Effector memory CD8-positive, alpha-beta T cell (primary cell): ENCODE measurements at regions not wholly inside any gene's neighbourhood (a gene's known extent, or its start where the extent isn't known, plus 50 kb on each side); places are given as distances from the start of the nearest gene placed in this dataset.
"Not testable (repeated sequence)": the region's sequence is repeated elsewhere in the genome, so short reads cannot be mapped to it uniquely, and the experiment has no call there.

Experiments used
- ATAC-seq: fragments of 150-1000 bp; cut with Tn5 transposase; replicated peaks from 2 replicates; pipeline ENCODE4 v1.10.0; 2021; ENCODE audit warnings: mild to moderate bottlenecking, moderate library complexity
- DNase-seq, 3 experiments: peaks; one replicate each; pipeline ENCODE4 v3.0.0; 2021
- H3K27ac Mint-ChIP-seq, 2 donors: one replicate each; pipeline ENCODE4 v1.8.0; 2022; ENCODE audit warnings: mild to moderate bottlenecking in 2 of 2, mixed read lengths in 2 of 2, moderate library complexity in 2 of 2
- H3K27me3 Mint-ChIP-seq, 2 donors: one replicate each; pipeline ENCODE4 v1.8.0; 2022; ENCODE audit warnings: mixed read lengths in 2 of 2
- H3K36me3 Mint-ChIP-seq: one replicate; pipeline ENCODE4 v1.8.0; 2022; ENCODE audit warnings: mild to moderate bottlenecking, moderate library complexity, mixed read lengths; ENCODE audit not compliant: insufficient read depth
- H3K4me1 Mint-ChIP-seq, 2 donors: one replicate each; pipeline ENCODE4 v1.8.0; 2022; ENCODE audit warnings: low read depth in 2 of 2, mixed read lengths in 2 of 2
- H3K4me3 Mint-ChIP-seq, 2 donors: one replicate each; pipeline ENCODE4 v1.8.0; 2022; ENCODE audit warnings: mild to moderate bottlenecking in 2 of 2, mixed read lengths in 2 of 2, moderate library complexity in 2 of 2
- H3K9me3 Mint-ChIP-seq, 2 donors: one replicate each; pipeline ENCODE4 v1.8.0; 2022; ENCODE audit warnings: mixed read lengths in 2 of 2

GRCh38 chr1:193448682-193449461 lies 262.5 kb upstream of the B3GALT2 start:
- Mint-ChIP-seq H3K4me1 (peaks cover 8 to 12% of the 10 kb centered on the region in 2 donors), H3K4me3 (peak overlapping the region; percentile 53 to 58), H3K27ac (peak overlapping the region; percentile 85 to 88), H3K36me3 (peaks cover 3% of the 10 kb centered on the region), H3K9me3 (no peaks in the 10 kb centered on the region), H3K27me3 (no peaks in the 10 kb centered on the region)
- DNase-seq (no peak), ATAC-seq (peak; percentile 85)

GRCh38 chr1:193443886-193444285 lies 257.5 kb upstream of the B3GALT2 start:
- Mint-ChIP-seq H3K27ac (no peak overlapping the region), H3K4me3 (no peak overlapping the region), H3K27me3 (no peaks in the 10 kb centered on the region), H3K9me3 (no peaks in the 10 kb centered on the region), H3K36me3 (no peaks in the 10 kb centered on the region), H3K4me1 (peaks cover 7 to 12% of the 10 kb centered on the region in 2 donors)
- no peak for DNase-seq
- ATAC-seq = no peak

GRCh38 chr1:193438771-193439170 lies 252.4 kb upstream of the B3GALT2 start:
- Mint-ChIP-seq H3K27ac (peak overlapping the region; percentile 83 to 91), H3K4me3 (peak overlapping the region; percentile 17 to 25), H3K36me3 (no peaks in the 10 kb centered on the region), H3K9me3 (peaks cover 0 to 7% of the 10 kb centered on the region in 2 donors), H3K4me1 (peaks cover 24% of the 10 kb centered on the region in 2 donors), H3K27me3 (no peaks in the 10 kb centered on the region)
- no peak for DNase-seq
- no peak for ATAC-seq

GRCh38 chr1:193438312-193438711 lies 251.9 kb upstream of the B3GALT2 start:
- Mint-ChIP-seq H3K36me3 (no peaks in the 10 kb centered on the region), H3K9me3 (peaks cover 2 to 7% of the 10 kb centered on the region in 2 donors), H3K27me3 (no peaks in the 10 kb centered on the region), H3K4me3 (peak overlapping the region; percentile 5 to 26), H3K27ac (peak overlapping the region; percentile 83 to 91), H3K4me1 (peaks cover 24% of the 10 kb centered on the region in 2 donors)
- no peak for DNase-seq
- ATAC-seq = no peak

GRCh38 chr1:193437785-193438184 lies 251.4 kb upstream of the B3GALT2 start:
- Mint-ChIP-seq H3K4me3 (peak overlapping the region in 1 of 2 donors; percentile 5), H3K27me3 (no peaks in the 10 kb centered on the region), H3K9me3 (peaks cover 2 to 7% of the 10 kb centered on the region in 2 donors), H3K27ac (peak overlapping the region; percentile 83 to 91), H3K36me3 (no peaks in the 10 kb centered on the region), H3K4me1 (peaks cover 24% of the 10 kb centered on the region in 2 donors)
- no peak for DNase-seq
- ATAC-seq = peak; percentile 89

GRCh38 chr1:193437333-193437732 lies 250.9 kb upstream of the B3GALT2 start:
- not testable (repeated sequence) for ATAC-seq
- peak overlapping the region; percentile 83 to 91 for H3K27ac Mint-ChIP-seq

GRCh38 chr1:193435781-193436180 lies 249.4 kb upstream of the B3GALT2 start:
- peaks cover 24% of the 10 kb centered on the region in 2 donors for H3K4me1 Mint-ChIP-seq
- H3K9me3 Mint-ChIP-seq = peaks cover 2 to 7% of the 10 kb centered on the region in 2 donors
- H3K36me3 Mint-ChIP-seq = no peaks in the 10 kb centered on the region
- no peak overlapping the region for H3K4me3 Mint-ChIP-seq
- H3K27me3 Mint-ChIP-seq = no peaks in the 10 kb centered on the region
- ATAC-seq (no peak), DNase-seq (no peak)
- H3K27ac Mint-ChIP-seq = peak overlapping the region; percentile 2 to 41

More at GRCh38 chr1:193437333-193437732, 250.9 kb upstream of the B3GALT2 start:
- H3K4me3 Mint-ChIP-seq, DNase-seq, H3K9me3 Mint-ChIP-seq, H3K27me3 Mint-ChIP-seq, H3K36me3 Mint-ChIP-seq: not testable (repeated sequence)
- peaks cover 24% of the 10 kb centered on the region in 2 donors for H3K4me1 Mint-ChIP-seq

GRCh38 chr1:193434319-193434718 lies 247.9 kb upstream of the B3GALT2 start:
- H3K36me3 Mint-ChIP-seq = no peaks in the 10 kb centered on the region
- no peak overlapping the region for H3K27ac Mint-ChIP-seq
- H3K27me3 Mint-ChIP-seq = no peaks in the 10 kb centered on the region
- H3K4me1 Mint-ChIP-seq = peaks cover 20 to 23% of the 10 kb centered on the region in 2 donors
- ATAC-seq (no peak), DNase-seq (no peak)
- H3K4me3 Mint-ChIP-seq = no peak overlapping the region
- peaks cover 2 to 7% of the 10 kb centered on the region in 2 donors for H3K9me3 Mint-ChIP-seq

- no peak for DNase-seq
- H3K9me3 Mint-ChIP-seq = peaks cover 2 to 7% of the 10 kb centered on the region in 2 donors
- no peaks in the 10 kb centered on the region for H3K27me3 Mint-ChIP-seq
- H3K36me3 Mint-ChIP-seq = no peaks in the 10 kb centered on the region
- H3K4me1 Mint-ChIP-seq = peaks cover 13 to 16% of the 10 kb centered on the region in 2 donors
- no peak for ATAC-seq
- H3K27ac Mint-ChIP-seq = no peak overlapping the region
- no peak overlapping the region for H3K4me3 Mint-ChIP-seq
These were observed 247.2 kb upstream of the B3GALT2 start for GRCh38 chr1:193433599-193433998.

GRCh38 chr1:193432979-193433587 lies 246.7 kb upstream of the B3GALT2 start:
- no peak overlapping the region for H3K27ac Mint-ChIP-seq
- no peaks in the 10 kb centered on the region for H3K36me3 Mint-ChIP-seq
- peaks cover 2 to 7% of the 10 kb centered on the region in 2 donors for H3K9me3 Mint-ChIP-seq
- H3K4me3 Mint-ChIP-seq = no peak overlapping the region
- peaks cover 9 to 11% of the 10 kb centered on the region in 2 donors for H3K4me1 Mint-ChIP-seq
- no peaks in the 10 kb centered on the region for H3K27me3 Mint-ChIP-seq
- ATAC-seq (no peak), DNase-seq (no peak)

GRCh38 chr1:193431265-193431977 lies 245.0 kb upstream of the B3GALT2 start:
- no peak overlapping the region for H3K4me3 Mint-ChIP-seq
- H3K36me3 Mint-ChIP-seq = no peaks in the 10 kb centered on the region
- ATAC-seq (no peak), DNase-seq (no peak)
- peaks cover 2 to 3% of the 10 kb centered on the region in 2 donors for H3K9me3 Mint-ChIP-seq
- H3K4me1 Mint-ChIP-seq = peaks cover 7% of the 10 kb centered on the region in 2 donors
- no peak overlapping the region for H3K27ac Mint-ChIP-seq
- H3K27me3 Mint-ChIP-seq = no peaks in the 10 kb centered on the region

- Mint-ChIP-seq H3K27me3 (no peaks in the 10 kb centered on the region), H3K4me1 (peaks cover 1 to 3% of the 10 kb centered on the region in 2 donors), H3K4me3 (no peak overlapping the region), H3K27ac (no peak overlapping the region), H3K36me3 (no peaks in the 10 kb centered on the region), H3K9me3 (no peaks in the 10 kb centered on the region)
- ATAC-seq = no peak
- no peak for DNase-seq
These were observed 241.1 kb upstream of the B3GALT2 start for GRCh38 chr1:193427524-193427923.

- H3K36me3 Mint-ChIP-seq = no peaks in the 10 kb centered on the region
- H3K27ac Mint-ChIP-seq = no peak overlapping the region
- ATAC-seq (no peak), DNase-seq (no peak)
- peaks cover 1 to 3% of the 10 kb centered on the region in 2 donors for H3K4me1 Mint-ChIP-seq
- H3K9me3 Mint-ChIP-seq = no peaks in the 10 kb centered on the region
- H3K4me3 Mint-ChIP-seq = no peak overlapping the region
- H3K27me3 Mint-ChIP-seq = no peaks in the 10 kb centered on the region
These were observed 239.6 kb upstream of the B3GALT2 start for GRCh38 chr1:193426061-193426460.
